ENCODE measurements at regions not wholly inside any gene's neighbourhood (a gene's known extent, or its start where the extent isn't known, plus 50 kb on each side); places are given as distances from the start of the nearest gene placed in this dataset.

DNA sequence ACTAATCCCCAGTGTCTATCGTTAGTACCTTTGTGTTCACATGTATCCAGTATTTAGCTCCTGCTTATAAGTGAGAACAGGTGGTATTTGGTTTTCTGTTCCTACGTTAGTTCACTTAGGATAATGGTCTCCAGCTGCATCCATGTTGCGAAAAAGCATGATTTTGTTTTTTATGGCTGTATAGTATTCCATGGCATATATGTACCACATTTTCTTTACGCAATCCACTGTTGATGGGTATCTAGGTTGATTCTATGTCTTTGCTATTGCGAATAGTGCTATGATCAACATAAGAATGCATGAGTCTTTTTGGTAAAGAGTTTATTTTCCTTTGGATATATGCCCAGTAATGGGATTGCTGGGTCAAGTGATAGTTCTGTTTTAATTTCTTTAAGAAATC is 59.1 kb downstream of the CH25H start:
- Mint-ChIP-seq H3K27ac (no peak overlapping the region), H3K27me3 (ENCODE audit: low read depth) (no peaks in the 10 kb centered on the region), H3K9me3 (peaks cover 0 to 2% of the 10 kb centered on the region in 2 experiments; a peak in 2 of 5 replicates), H3K4me3 (no peak overlapping the region), H3K36me3 (ENCODE audit: insufficient read depth in 1 of 3, low read depth in 3 of 3) (no peaks in the 10 kb centered on the region), H3K4me1 (no peaks in the 10 kb centered on the region)
- Histone ChIP-seq H3K27me3 (ENCODE audit: insufficient read depth, low read length) (no peaks in the 10 kb centered on the region), H2AFZ (ENCODE audit: low read length) (no peak overlapping the region), H3K23me2 (ENCODE audit: insufficient read length, low read depth, low read length, poor library complexity, severe bottlenecking) (no peaks in the 10 kb centered on the region), H3K9me3 (ENCODE audit: control insufficient read depth, low read depth, low read length) (no peaks in the 10 kb centered on the region), H3K79me1 (ENCODE audit: insufficient read depth, low read depth, low read length, poor library complexity, severe bottlenecking) (no peaks in the 10 kb centered on the region), H3K79me2 (ENCODE audit: insufficient read depth, low read length) (no peaks in the 10 kb centered on the region), H3K18ac (ENCODE audit: insufficient read length, low read depth, low read length) (no peak overlapping the region), H2BK120ac (ENCODE audit: low read depth, low read length, poor library complexity, severe bottlenecking) (no peak overlapping the region), H3K4me2 (ENCODE audit: insufficient read depth, insufficient read length, low read length) (no peak overlapping the region), H2AK5ac (ENCODE audit: insufficient read length, low read length) (no peak overlapping the region), H3K56ac (ENCODE audit: insufficient read length, low read depth, low read length) (no peak overlapping the region), H3K27ac (ENCODE audit: insufficient read length, low read depth, low read length) (no peak overlapping the region), H2BK15ac (ENCODE audit: low read depth, low read length) (no peak overlapping the region), H4K8ac (replicated peaks; ENCODE audit: insufficient read length, low read depth, low read length) (no peak overlapping the region), H3K14ac (ENCODE audit: insufficient read depth, low read length) (no peak overlapping the region), H3K23ac (ENCODE audit: insufficient read length, low read depth, low read length) (no peak overlapping the region), H3K4ac (ENCODE audit: low read depth, low read length) (no peak overlapping the region), H3T11ph (ENCODE audit: low read length) (no peak overlapping the region), H2BK5ac (ENCODE audit: insufficient read length, low read length) (no peak overlapping the region), H2BK20ac (ENCODE audit: low read depth, low read length, poor library complexity, severe bottlenecking) (no peak overlapping the region), H3K9ac (ENCODE audit: extremely low read depth, insufficient read length, low read length) (no peak overlapping the region), H4K20me1 (ENCODE audit: control insufficient read depth, insufficient read depth, insufficient read length) (no peaks in the 10 kb centered on the region), H4K91ac (ENCODE audit: insufficient read length, low read depth, low read length) (no peak overlapping the region), H2BK12ac (ENCODE audit: insufficient read length, low read depth, low read length) (no peak overlapping the region), H4K5ac (ENCODE audit: insufficient read length, low read depth, low read length) (no peak overlapping the region), H3K4me1 (ENCODE audit: insufficient read depth, low read length) (no peaks in the 10 kb centered on the region)
- no peak for DNase-seq
- TF ChIP-seq, protein P1, sequence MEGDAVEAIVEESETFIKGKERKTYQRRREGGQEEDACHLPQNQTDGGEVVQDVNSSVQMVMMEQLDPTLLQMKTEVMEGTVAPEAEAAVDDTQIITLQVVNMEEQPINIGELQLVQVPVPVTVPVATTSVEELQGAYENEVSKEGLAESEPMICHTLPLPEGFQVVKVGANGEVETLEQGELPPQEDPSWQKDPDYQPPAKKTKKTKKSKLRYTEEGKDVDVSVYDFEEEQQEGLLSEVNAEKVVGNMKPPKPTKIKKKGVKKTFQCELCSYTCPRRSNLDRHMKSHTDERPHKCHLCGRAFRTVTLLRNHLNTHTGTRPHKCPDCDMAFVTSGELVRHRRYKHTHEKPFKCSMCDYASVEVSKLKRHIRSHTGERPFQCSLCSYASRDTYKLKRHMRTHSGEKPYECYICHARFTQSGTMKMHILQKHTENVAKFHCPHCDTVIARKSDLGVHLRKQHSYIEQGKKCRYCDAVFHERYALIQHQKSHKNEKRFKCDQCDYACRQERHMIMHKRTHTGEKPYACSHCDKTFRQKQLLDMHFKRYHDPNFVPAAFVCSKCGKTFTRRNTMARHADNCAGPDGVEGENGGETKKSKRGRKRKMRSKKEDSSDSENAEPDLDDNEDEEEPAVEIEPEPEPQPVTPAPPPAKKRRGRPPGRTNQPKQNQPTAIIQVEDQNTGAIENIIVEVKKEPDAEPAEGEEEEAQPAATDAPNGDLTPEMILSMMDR (conservative IDR thresholded peaks at IDR 0.05) = no peak
- no CpG with 5 or more reads among the region's 5 CpGs for WGBS (ENCODE audit: extremely low coverage, insufficient read length, low lambda C conversion rate)
